ENCODE measurements at regions not wholly inside any gene's neighbourhood (a gene's known extent, or its start where the extent isn't known, plus 50 kb on each side); places are given as distances from the start of the nearest gene placed in this dataset.
A peak's percentile ranks its signal among the peaks of the same experiment; 100 is the strongest.

DNA sequence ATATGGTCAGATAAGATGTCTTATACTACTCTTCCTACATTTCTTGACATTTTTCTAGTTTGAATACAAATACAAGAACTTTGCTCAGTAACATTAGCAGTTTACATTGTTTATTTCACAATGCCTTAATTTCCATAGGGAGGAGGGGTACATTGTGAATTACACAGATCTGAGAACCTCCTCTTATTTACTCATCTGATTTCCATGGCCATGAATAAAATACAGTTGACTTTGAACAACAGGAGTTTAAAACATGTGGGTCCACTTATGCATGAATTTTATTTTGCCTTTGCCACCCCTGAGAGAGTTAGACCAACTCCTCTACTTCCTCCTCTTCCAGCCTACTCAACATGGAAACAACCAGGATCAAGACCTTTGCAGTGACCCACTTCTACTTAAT is 67.7 kb downstream of the MGST1 start:
- ATAC-seq: no peak

DNA sequence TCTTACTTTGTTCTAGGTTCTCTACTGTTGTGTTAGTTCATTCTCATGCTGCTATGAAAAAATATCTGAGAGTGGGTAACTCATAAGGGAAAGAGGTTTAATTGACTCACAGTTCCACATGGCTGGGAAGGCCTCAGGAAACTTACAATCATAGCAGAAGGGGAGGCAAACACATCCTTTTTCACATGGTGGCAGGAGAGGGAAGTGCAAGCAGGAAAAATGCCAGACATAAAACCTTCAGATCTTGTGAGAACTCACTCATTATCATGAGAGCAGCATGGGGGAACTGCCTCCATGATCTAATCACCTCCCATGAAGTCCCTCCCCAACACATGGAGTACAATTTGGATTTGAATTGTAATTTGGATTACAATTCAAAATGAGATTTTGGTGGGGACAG is 69.6 kb downstream of the MGST1 start:
- no peak for ATAC-seq

DNA sequence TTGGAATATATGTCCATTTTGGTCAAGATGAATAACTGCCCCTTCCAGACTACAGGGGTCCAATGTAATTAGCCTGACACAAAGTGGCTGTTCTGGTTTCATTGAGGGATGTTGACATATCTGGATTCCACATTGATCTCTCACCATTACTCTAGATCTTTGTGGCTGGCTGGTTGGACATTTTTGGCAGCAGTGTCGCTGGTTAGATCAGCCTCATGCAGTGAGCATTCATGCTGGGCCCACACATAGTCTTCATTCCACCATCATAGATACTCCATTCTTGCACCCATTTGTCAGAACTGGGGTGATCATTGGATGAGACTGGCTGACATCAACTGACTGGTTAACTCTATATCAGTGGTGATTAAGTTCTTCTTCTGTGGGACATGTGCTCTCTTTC is 74.4 kb downstream of the MGST1 start:
- no peak for ATAC-seq

DNA sequence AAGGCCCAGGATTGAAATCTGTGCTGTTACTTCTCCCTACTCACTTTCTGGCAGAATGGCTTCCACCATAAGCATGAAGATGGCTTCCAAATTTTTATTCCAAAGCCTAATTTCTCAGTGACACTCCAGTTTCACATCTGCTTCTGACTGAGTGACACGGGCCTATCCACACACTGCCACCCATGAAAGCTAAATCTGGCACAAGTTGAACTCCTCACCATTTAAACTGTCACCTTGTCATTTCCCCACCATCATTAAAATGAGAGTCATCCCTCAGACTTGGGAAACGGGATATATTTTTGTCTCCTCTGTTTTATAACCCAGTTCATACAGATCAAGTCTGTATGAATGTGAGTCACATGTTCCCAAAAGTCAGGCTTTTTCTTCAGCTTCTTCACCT is 77.1 kb downstream of the MGST1 start:
- ATAC-seq: no peak

DNA sequence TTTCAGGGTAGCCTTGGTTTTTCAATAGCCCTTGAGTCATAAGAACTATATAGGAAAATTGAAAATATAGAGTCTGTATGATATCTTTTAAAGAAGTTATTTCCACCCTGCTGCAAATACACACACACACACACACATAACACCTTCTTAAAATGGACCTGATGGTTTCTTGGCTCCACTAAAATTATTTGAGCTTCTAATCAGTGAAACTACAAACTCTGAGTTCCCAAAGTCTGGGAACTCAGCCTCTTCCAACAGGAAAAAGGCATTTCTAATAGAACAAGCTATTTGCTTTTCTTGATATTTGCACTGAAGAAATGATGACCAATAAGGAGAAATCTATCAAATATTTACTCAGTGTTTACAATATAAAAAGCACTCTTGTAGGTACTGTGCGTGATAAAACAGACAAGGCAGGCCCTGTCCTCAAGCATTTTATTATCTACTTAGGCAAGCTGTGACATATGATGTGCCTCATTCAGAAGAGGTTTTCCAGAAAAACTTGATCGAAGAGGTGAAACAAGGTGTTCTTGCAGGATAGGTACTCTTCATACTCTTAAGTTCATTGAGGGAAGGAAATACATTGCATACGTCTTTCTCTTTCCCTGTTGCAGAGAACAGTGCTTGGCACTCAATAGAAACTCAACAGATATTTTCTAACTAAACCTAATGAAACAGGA is 88.6 kb downstream of the MGST1 start:
- no peak for ATAC-seq

GRCh38 chr12:16437281-16437816 is 89.9 kb downstream of the MGST1 start:
- ATAC-seq: peak; percentile 31

- no peak for ATAC-seq
Observed at GRCh38 chr12:16437926-16438325, 90.5 kb downstream of the MGST1 start.

DNA sequence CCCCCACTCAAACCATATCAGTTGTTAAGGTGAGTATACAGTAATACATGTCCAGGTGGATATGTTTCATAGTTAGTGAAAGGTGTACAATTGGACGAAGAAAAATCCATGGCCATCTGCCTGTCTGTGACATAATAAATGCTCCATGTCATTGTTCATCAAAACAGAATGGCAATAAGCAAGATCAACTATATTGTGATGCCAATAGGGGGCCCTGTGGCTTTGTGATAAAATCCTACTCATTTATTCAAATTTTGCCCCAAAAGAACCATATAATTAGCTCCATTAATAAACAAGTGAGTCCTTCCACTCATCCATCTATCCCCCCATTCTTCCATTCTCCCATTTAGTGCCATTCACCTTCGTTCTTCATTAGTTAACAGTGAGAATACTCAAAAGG is 102.0 kb downstream of the MGST1 start:
- ATAC-seq: no peak

GRCh38 chr12:16453319-16453718 is 105.9 kb downstream of the MGST1 start:
- no peak for ATAC-seq

DNA sequence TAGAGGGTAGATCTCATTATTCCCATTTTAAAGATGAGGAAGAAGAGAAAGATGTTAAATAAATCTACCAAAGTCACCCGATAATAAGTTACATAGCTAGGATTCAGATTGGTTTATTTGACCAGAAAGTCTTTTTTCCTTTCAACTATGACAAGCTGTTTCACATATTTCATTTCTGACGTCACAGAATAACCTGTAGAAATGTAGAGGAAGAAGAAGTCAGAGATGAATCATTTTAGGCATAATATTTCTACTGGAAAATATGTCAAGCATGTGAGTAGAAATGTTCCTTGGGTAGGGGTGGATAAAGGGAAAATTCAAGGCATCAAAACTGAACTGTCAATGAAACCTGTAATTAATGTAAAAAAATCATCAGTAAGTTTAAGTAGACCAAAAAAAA is 107.0 kb downstream of the MGST1 start:
- ATAC-seq: no peak

GRCh38 chr12:16458521-16459078 is 111.2 kb downstream of the MGST1 start:
- no peak for ATAC-seq

GRCh38 chr12:16467272-16467671 is 119.8 kb downstream of the MGST1 start:
- no peak for ATAC-seq

GRCh38 chr12:16472631-16473030 is 125.2 kb downstream of the MGST1 start:
- ATAC-seq: no peak

GRCh38 chr12:16473610-16474326 is 126.3 kb downstream of the MGST1 start:
- peak; percentile 49 for ATAC-seq

GRCh38 chr12:16474801-16475200 is 127.4 kb downstream of the MGST1 start:
- no peak for ATAC-seq

- ATAC-seq: no peak
Observed at GRCh38 chr12:16475521-16475920, 128.1 kb downstream of the MGST1 start.

GRCh38 chr12:16482726-16483125 is 123.2 kb downstream of the LMO3 start:
- ATAC-seq: no peak

- ATAC-seq: no peak
Observed at GRCh38 chr12:16492240-16492639, 113.7 kb downstream of the LMO3 start.

DNA sequence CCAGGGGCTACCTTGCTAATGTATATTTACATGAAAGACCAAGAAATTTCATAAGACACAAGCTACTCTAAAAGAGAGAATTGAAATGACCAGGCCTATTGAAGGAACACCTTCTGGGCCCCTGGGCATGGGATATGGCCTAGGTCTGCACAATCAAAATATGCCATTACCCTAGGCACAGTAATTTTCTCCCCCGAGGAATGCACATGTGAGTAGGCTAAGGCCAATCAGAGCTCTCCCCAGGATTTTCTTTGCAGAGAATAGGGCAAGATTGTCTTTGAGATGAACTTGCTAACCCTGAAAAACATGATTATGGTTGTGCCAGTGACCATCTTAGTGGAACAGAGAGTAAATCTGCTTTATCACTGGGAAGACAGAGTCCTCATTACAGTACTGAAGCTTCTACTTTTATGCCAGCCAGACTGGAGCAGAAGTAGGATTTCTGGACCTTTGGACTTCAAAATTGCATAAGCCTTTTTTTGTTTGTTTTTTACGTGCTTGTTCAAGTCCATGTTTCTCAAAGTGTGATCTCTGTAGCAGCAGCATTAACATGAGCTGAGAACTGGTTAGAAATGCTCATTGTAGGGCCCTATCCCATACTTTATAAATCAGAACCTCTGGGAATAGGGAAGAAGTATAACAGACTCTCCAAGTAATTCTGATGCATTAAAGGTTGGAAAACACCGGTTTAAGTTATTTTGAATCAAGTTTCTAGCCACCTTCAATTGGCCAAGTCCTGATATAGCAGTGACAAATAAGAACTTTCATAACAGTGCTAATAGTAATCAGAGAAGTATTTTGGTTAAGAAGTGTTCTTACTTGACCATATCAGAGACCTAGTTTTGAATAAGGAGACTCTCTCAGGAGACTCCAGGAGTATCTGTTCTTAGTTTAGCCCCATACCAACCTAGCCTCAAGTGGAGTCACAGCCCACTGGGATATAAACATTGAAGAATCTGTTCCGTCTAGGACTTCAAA is 112.9 kb downstream of the LMO3 start:
- no peak for ATAC-seq

DNA sequence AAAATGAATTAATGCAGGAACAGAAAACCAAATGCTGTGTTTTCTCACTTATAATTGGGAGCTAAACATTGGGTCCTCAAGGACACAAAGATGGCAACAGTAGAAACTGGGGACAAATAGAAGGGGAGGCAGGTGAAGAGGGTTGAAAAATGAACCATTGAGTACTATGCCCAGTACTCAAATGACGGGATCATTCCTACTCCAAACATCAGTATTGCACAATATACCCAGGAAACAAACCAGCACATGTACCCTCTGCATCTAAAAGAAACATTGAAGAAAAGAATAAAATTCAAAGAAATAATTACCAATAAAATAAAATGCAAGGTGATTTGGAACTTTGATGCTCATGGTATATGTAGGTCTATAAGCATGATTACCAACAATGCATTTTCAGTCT is 110.8 kb downstream of the LMO3 start:
- ATAC-seq: no peak

Measured in esophagus mucosa (tissue), 1 donor.